ENCODE measurements at regions not wholly inside any gene's neighbourhood (a gene's known extent, or its start where the extent isn't known, plus 50 kb on each side); places are given as distances from the start of the nearest gene placed in this dataset.
A peak's percentile ranks its signal among the peaks of the same experiment; 100 is the strongest.
"Not testable (repeated sequence)": the region's sequence is repeated elsewhere in the genome, so short reads cannot be mapped to it uniquely, and the experiment has no call there.

GRCh38 chr2:67095121-67095520 is 302.0 kb upstream of the ETAA1 start:
- no peak for TF ChIP-seq CTCF (IDR thresholded peaks at IDR 0.05; ENCODE audit: insufficient read depth, low read depth, low read length, missing control alignments)
- no peak for DNase-seq (ENCODE audit: low read depth)
- H3K4me3 ChIP-seq (ENCODE audit: low read length) = no peak overlapping the region

- DNase-seq (ENCODE audit: low read depth) = no peak
- no peak overlapping the region for H3K4me3 ChIP-seq (ENCODE audit: low read length)
- TF ChIP-seq CTCF (IDR thresholded peaks at IDR 0.05; ENCODE audit: insufficient read depth, low read depth, low read length, missing control alignments) = no peak
These were observed 300.2 kb upstream of the ETAA1 start for GRCh38 chr2:67096886-67097285.

DNA sequence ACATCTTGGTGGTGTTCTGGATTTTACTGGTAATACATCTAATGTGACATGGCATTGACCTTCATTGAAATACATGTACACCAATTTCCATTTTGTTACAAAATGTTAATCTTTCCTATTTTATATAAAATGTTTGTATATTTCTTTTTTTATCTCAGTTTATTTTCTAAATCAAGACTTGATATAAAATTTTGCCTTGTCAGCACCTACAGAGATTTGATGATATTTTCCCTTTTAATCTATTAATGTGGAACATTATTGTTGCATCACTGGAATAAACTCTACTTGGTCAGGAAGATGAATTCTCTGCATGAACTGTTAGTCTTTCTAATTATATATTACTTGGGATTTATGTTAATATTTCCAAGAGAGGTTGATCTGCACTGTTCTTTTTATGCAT is 294.0 kb upstream of the ETAA1 start:
- DNase-seq (ENCODE audit: low read depth) = no peak
- H3K4me3 ChIP-seq (ENCODE audit: low read length) = no peak overlapping the region
- no peak for TF ChIP-seq CTCF (IDR thresholded peaks at IDR 0.05; ENCODE audit: insufficient read depth, low read depth, low read length, missing control alignments)

GRCh38 chr2:67108231-67108630 is 288.9 kb upstream of the ETAA1 start:
- peak; percentile 46 for DNase-seq (ENCODE audit: low read depth)
- H3K4me3 ChIP-seq (ENCODE audit: low read length) = no peak overlapping the region
- TF ChIP-seq CTCF (IDR thresholded peaks at IDR 0.05; ENCODE audit: insufficient read depth, low read depth, low read length, missing control alignments) = no peak

DNA sequence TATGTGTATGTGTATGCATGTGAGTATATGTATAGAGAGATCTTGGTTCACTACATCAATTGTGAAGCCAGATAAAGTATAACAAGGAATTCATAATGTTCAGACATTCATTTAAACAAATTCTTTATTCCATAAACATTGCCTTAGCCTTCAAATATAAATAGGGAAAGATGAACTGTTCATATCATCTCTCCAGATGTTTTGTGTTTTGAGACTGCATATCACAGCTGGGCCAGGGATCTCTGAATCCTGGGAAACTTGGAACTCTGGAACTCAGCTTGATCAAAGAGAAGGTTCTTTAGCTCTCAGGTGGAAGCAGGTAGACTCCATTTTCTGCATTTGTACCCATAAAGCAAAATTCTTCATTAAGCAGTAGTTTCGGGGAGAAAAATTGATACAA is 272.6 kb upstream of the ETAA1 start:
- no peak for TF ChIP-seq CTCF (IDR thresholded peaks at IDR 0.05; ENCODE audit: insufficient read depth, low read depth, low read length, missing control alignments)
- no peak overlapping the region for H3K4me3 ChIP-seq (ENCODE audit: low read length)
- no peak for DNase-seq (ENCODE audit: low read depth)

GRCh38 chr2:67130531-67131256 is 266.4 kb upstream of the ETAA1 start:
- TF ChIP-seq CTCF (IDR thresholded peaks at IDR 0.05; ENCODE audit: insufficient read depth, low read depth, low read length, missing control alignments) = no peak
- DNase-seq (ENCODE audit: low read depth) = no peak
- H3K4me3 ChIP-seq (ENCODE audit: low read length) = no peak overlapping the region

DNA sequence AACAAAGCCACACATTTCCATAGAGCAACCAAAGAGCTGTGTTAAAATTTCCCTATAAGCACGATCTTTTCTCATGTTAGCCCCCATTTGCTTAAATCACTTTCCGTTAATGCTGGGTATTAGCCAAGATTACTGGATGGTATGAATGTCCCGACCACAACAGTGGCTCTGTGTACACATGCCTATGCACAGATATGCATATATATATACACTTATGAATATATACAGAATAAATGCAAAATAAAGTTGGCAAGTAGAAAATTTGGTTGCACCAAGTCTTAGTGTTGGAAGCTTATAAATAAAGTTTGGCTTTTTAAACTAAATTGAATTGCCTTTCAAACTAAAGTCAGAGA is 265.9 kb upstream of the ETAA1 start:
- H3K4me3 ChIP-seq (ENCODE audit: low read length) = no peak overlapping the region
- DNase-seq (ENCODE audit: low read depth) = no peak
- TF ChIP-seq CTCF (IDR thresholded peaks at IDR 0.05; ENCODE audit: insufficient read depth, low read depth, low read length, missing control alignments) = no peak

- H3K4me3 ChIP-seq (ENCODE audit: low read length); DNase-seq (ENCODE audit: low read depth): not testable (repeated sequence)
These were observed 264.6 kb upstream of the ETAA1 start for GRCh38 chr2:67132441-67132940.
